Uterus (tissue), 2 donors: ENCODE measurements at regions not wholly inside any gene's neighbourhood (a gene's known extent, or its start where the extent isn't known, plus 50 kb on each side); places are given as distances from the start of the nearest gene placed in this dataset.

ENCODE experiments used
- CTCF ChIP-seq, 4 experiments: fragments of 200-600 bp in 2 of 4; fragments of 450-650 bp in 2 of 4; sonication (generic) in 2 of 4; IDR thresholded peaks; one replicate each; pipeline ENCODE4 v1.5.1; 2016 to 2019; ENCODE audit warnings: antibody characterized with exemption in 4 of 4, mild to moderate bottlenecking in 2 of 4, moderate library complexity in 1 of 4
- POLR2A ChIP-seq, 2 donors: fragments of 450-650 bp; IDR thresholded peaks; one replicate each; pipeline ENCODE4 v1.6.1; 2016; ENCODE audit warnings: antibody characterized with exemption in 2 of 2, mild to moderate bottlenecking in 1 of 2, moderate library complexity in 1 of 2

GRCh38 chr4:167973513-167973912, 118.8 kb upstream of the ANXA10 start:
- TF ChIP-seq POLR2A (IDR thresholded peaks at IDR 0.05) (no peak), CTCF (IDR thresholded peaks at IDR 0.05) (no peak)
